Thymus (tissue), 11 donors: ENCODE measurements at regions not wholly inside any gene's neighbourhood (a gene's known extent, or its start where the extent isn't known, plus 50 kb on each side); places are given as distances from the start of the nearest gene placed in this dataset.
"Not testable (repeated sequence)": the region's sequence is repeated elsewhere in the genome, so short reads cannot be mapped to it uniquely, and the experiment has no call there.

Source experiments
- DNase-seq, 9 donors: peaks; one replicate each; pipeline ENCODE4 v3.0.0-alpha.2; 2013; ENCODE audit warnings: low spot score in 9 of 9, low read depth in 6 of 9, missing footprints in 1 of 9
- H3K27ac ChIP-seq, 2 donors: one replicate each; pipeline ENCODE4 v1.5.1; 2013; ENCODE audit warnings: control low read depth in 1 of 2, low read depth in 1 of 2, low read length in 1 of 2, mild to moderate bottlenecking in 1 of 2, moderate library complexity in 1 of 2
- H3K27me3 ChIP-seq, 2 donors: one replicate each; pipeline ENCODE4 v1.5.1; 2013; ENCODE audit warnings: low read length in 1 of 2; ENCODE audit not compliant: control insufficient read depth in 2 of 2, insufficient read depth in 1 of 2
- H3K36me3 ChIP-seq, 2 donors: one replicate each; pipeline ENCODE4 v1.5.1; 2013; ENCODE audit warnings: low read length in 1 of 2, mild to moderate bottlenecking in 1 of 2, moderate library complexity in 1 of 2; ENCODE audit not compliant: control insufficient read depth in 2 of 2, insufficient read depth in 2 of 2
- H3K4me1 ChIP-seq, 2 donors: one replicate each; pipeline ENCODE4 v1.5.1; 2013; ENCODE audit warnings: low read length in 2 of 2; ENCODE audit not compliant: control insufficient read depth in 2 of 2, insufficient read depth in 2 of 2
- H3K4me3 ChIP-seq, 2 donors: one replicate each; pipeline ENCODE4 v1.5.1; 2013; ENCODE audit warnings: low read length in 2 of 2, control low read depth in 1 of 2, mild to moderate bottlenecking in 1 of 2
- H3K9me3 ChIP-seq, 2 donors: one replicate each; pipeline ENCODE4 v1.5.1; 2013; ENCODE audit warnings: low read length in 1 of 2, mild to moderate bottlenecking in 1 of 2; ENCODE audit not compliant: control insufficient read depth in 2 of 2, insufficient read depth in 1 of 2
- WGBS: extraction: QIAGEN DNeasy Blood & Tissue Kit; methylation state at CpG from one replicate; pipeline ENCODE4 v1.1.7; 2013; 5-methylcytosine and 5-hydroxymethylcytosine counted together
- donor health status: healthy.

- WGBS, result 95% methylated on average over 2 of the region's 2 CpGs
Measured at GRCh38 chr4:30863021-30863420, 142.9 kb downstream of the PCDH7 start.

GRCh38 chr4:30865691-30866090 lies 145.5 kb downstream of the PCDH7 start:
- Histone ChIP-seq H3K36me3 (no peaks in the 10 kb centered on the region), H3K27ac (no peak overlapping the region), H3K4me3 (no peak overlapping the region), H3K9me3 (no peaks in the 10 kb centered on the region), H3K4me1 (no peaks in the 10 kb centered on the region), H3K27me3 (no peaks in the 10 kb centered on the region)
- 87% methylated on average over 3 of the region's 3 CpGs for WGBS
- DNase-seq, result no peak

More at GRCh38 chr4:30863021-30863420, 142.9 kb downstream of the PCDH7 start:
- H3K27me3 ChIP-seq, result no peaks in the 10 kb centered on the region
- no peaks in the 10 kb centered on the region for H3K36me3 ChIP-seq
- no peaks in the 10 kb centered on the region for H3K4me1 ChIP-seq
- H3K9me3 ChIP-seq, result no peaks in the 10 kb centered on the region
- no peak overlapping the region for H3K4me3 ChIP-seq
- no peak for DNase-seq
- H3K27ac ChIP-seq, result no peak overlapping the region

- H3K27ac ChIP-seq, result no peak overlapping the region
- no peaks in the 10 kb centered on the region for H3K36me3 ChIP-seq
- no peaks in the 10 kb centered on the region for H3K4me1 ChIP-seq
- no peak overlapping the region for H3K4me3 ChIP-seq
- WGBS, result 70% methylated on average over 1 of the region's 1 CpG
- no peaks in the 10 kb centered on the region for H3K27me3 ChIP-seq
- no peak for DNase-seq
- H3K9me3 ChIP-seq, result no peaks in the 10 kb centered on the region
Measured at GRCh38 chr4:30866346-30866745, 146.2 kb downstream of the PCDH7 start.

- no peaks in the 10 kb centered on the region for H3K36me3 ChIP-seq
- 91% methylated on average over 1 of the region's 1 CpG for WGBS
- H3K27ac ChIP-seq, result no peak overlapping the region
- no peaks in the 10 kb centered on the region for H3K27me3 ChIP-seq
- no peak for DNase-seq
- H3K4me3 ChIP-seq, result no peak overlapping the region
- H3K9me3 ChIP-seq, result no peaks in the 10 kb centered on the region
- no peaks in the 10 kb centered on the region for H3K4me1 ChIP-seq
Measured at GRCh38 chr4:30866907-30867306, 146.7 kb downstream of the PCDH7 start.

- Histone ChIP-seq H3K27me3 (no peaks in the 10 kb centered on the region), H3K36me3 (no peaks in the 10 kb centered on the region), H3K4me1 (no peaks in the 10 kb centered on the region), H3K9me3 (no peaks in the 10 kb centered on the region), H3K4me3 (no peak overlapping the region), H3K27ac (no peak overlapping the region)
- 96% methylated on average over 3 of the region's 3 CpGs for WGBS
- DNase-seq, result no peak
Measured at GRCh38 chr4:30867427-30867826, 147.3 kb downstream of the PCDH7 start.

GRCh38 chr4:30868111-30868895 lies 148.1 kb downstream of the PCDH7 start:
- no peak for DNase-seq
- 91% methylated on average over 5 of the region's 5 CpGs for WGBS
- no peaks in the 10 kb centered on the region for H3K36me3 ChIP-seq
- H3K4me1 ChIP-seq, result no peaks in the 10 kb centered on the region
- H3K27ac ChIP-seq, result no peak overlapping the region
- H3K9me3 ChIP-seq, result no peaks in the 10 kb centered on the region
- no peaks in the 10 kb centered on the region for H3K27me3 ChIP-seq
- no peak overlapping the region for H3K4me3 ChIP-seq

- not testable (repeated sequence) for H3K4me1 ChIP-seq, H3K4me3 ChIP-seq, H3K9me3 ChIP-seq, DNase-seq, H3K27me3 ChIP-seq, H3K27ac ChIP-seq, H3K36me3 ChIP-seq
- WGBS, result 92% methylated on average over 1 of the region's 1 CpG
Measured at GRCh38 chr4:30869387-30869786, 149.2 kb downstream of the PCDH7 start.

GRCh38 chr4:30870513-30870912 lies 150.3 kb downstream of the PCDH7 start:
- Histone ChIP-seq H3K4me3 (no peak overlapping the region), H3K27me3 (no peaks in the 10 kb centered on the region), H3K36me3 (no peaks in the 10 kb centered on the region), H3K4me1 (no peaks in the 10 kb centered on the region), H3K9me3 (no peaks in the 10 kb centered on the region), H3K27ac (no peak overlapping the region)
- WGBS, result 92% methylated on average over 2 of the region's 2 CpGs
- DNase-seq, result no peak

GRCh38 chr4:30875658-30876269 lies 155.6 kb downstream of the PCDH7 start:
- H3K9me3 ChIP-seq, result no peaks in the 10 kb centered on the region
- no peak overlapping the region for H3K4me3 ChIP-seq
- no peaks in the 10 kb centered on the region for H3K36me3 ChIP-seq
- no peaks in the 10 kb centered on the region for H3K4me1 ChIP-seq
- no peaks in the 10 kb centered on the region for H3K27me3 ChIP-seq
- no peak overlapping the region for H3K27ac ChIP-seq
- no peak for DNase-seq
- 75% methylated on average over 3 of the region's 3 CpGs for WGBS
